ENCODE measurements at regions not wholly inside any gene's neighbourhood (a gene's known extent, or its start where the extent isn't known, plus 50 kb on each side); places are given as distances from the start of the nearest gene placed in this dataset.

- Mint-ChIP-seq H3K27me3 (ENCODE audit: low read depth) (peaks cover 17% of the 10 kb centered on the region), H3K4me1 (peaks cover 15 to 23% of the 10 kb centered on the region in 2 experiments), H3K36me3 (ENCODE audit: insufficient read depth in 1 of 3, low read depth in 3 of 3) (no peaks in the 10 kb centered on the region; a peak in 1 of 7 replicates), H3K27ac (no peak overlapping the region), H3K9me3 (no peaks in the 10 kb centered on the region), H3K4me3 (no peak overlapping the region)
- Histone ChIP-seq H4K20me1 (ENCODE audit: control insufficient read depth, insufficient read depth, insufficient read length) (no peaks in the 10 kb centered on the region), H2AFZ (ENCODE audit: low read length) (no peak overlapping the region), H2AK5ac (ENCODE audit: insufficient read length, low read length) (no peak overlapping the region), H3K9ac (ENCODE audit: extremely low read depth, insufficient read length, low read length) (no peak overlapping the region), H3K27me3 (ENCODE audit: insufficient read depth, low read length) (no peaks in the 10 kb centered on the region), H3K9me3 (ENCODE audit: control insufficient read depth, low read depth, low read length) (no peaks in the 10 kb centered on the region), H2BK15ac (ENCODE audit: low read depth, low read length) (no peak overlapping the region), H2BK20ac (ENCODE audit: low read depth, low read length, poor library complexity, severe bottlenecking) (no peak overlapping the region), H4K8ac (replicated peaks; ENCODE audit: insufficient read length, low read depth, low read length) (no peak overlapping the region), H3K14ac (ENCODE audit: insufficient read depth, low read length) (no peak overlapping the region), H3T11ph (ENCODE audit: low read length) (no peak overlapping the region), H2BK5ac (ENCODE audit: insufficient read length, low read length) (no peak overlapping the region), H3K56ac (ENCODE audit: insufficient read length, low read depth, low read length) (no peak overlapping the region), H3K4ac (ENCODE audit: low read depth, low read length) (no peak overlapping the region), H3K79me1 (ENCODE audit: insufficient read depth, low read depth, low read length, poor library complexity, severe bottlenecking) (no peaks in the 10 kb centered on the region), H3K23me2 (ENCODE audit: insufficient read length, low read depth, low read length, poor library complexity, severe bottlenecking) (no peaks in the 10 kb centered on the region), H4K5ac (ENCODE audit: insufficient read length, low read depth, low read length) (no peak overlapping the region), H4K91ac (ENCODE audit: insufficient read length, low read depth, low read length) (no peak overlapping the region), H3K79me2 (ENCODE audit: insufficient read depth, low read length) (no peaks in the 10 kb centered on the region), H3K23ac (ENCODE audit: insufficient read length, low read depth, low read length) (no peak overlapping the region), H3K4me2 (ENCODE audit: insufficient read depth, insufficient read length, low read length) (no peak overlapping the region), H3K18ac (ENCODE audit: insufficient read length, low read depth, low read length) (no peak overlapping the region), H2BK120ac (ENCODE audit: low read depth, low read length, poor library complexity, severe bottlenecking) (no peak overlapping the region), H3K27ac (ENCODE audit: insufficient read length, low read depth, low read length) (no peak overlapping the region), H2BK12ac (ENCODE audit: insufficient read length, low read depth, low read length) (no peak overlapping the region), H3K4me1 (ENCODE audit: insufficient read depth, low read length) (peaks cover 2% of the 10 kb centered on the region; the same call in 1 of the 2 replicates)
- TF ChIP-seq, protein P1, sequence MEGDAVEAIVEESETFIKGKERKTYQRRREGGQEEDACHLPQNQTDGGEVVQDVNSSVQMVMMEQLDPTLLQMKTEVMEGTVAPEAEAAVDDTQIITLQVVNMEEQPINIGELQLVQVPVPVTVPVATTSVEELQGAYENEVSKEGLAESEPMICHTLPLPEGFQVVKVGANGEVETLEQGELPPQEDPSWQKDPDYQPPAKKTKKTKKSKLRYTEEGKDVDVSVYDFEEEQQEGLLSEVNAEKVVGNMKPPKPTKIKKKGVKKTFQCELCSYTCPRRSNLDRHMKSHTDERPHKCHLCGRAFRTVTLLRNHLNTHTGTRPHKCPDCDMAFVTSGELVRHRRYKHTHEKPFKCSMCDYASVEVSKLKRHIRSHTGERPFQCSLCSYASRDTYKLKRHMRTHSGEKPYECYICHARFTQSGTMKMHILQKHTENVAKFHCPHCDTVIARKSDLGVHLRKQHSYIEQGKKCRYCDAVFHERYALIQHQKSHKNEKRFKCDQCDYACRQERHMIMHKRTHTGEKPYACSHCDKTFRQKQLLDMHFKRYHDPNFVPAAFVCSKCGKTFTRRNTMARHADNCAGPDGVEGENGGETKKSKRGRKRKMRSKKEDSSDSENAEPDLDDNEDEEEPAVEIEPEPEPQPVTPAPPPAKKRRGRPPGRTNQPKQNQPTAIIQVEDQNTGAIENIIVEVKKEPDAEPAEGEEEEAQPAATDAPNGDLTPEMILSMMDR (conservative IDR thresholded peaks at IDR 0.05) = no peak
- DNase-seq = no peak
- WGBS (ENCODE audit: extremely low coverage, insufficient read length, low lambda C conversion rate) = no CpG with 5 or more reads among the region's 6 CpGs
Observed at GRCh38 chr2:133970641-133971040, 283.2 kb upstream of the MGAT5 start.
